Progenitor cell of endocrine pancreas (in vitro differentiated cells): ENCODE measurements at regions not wholly inside any gene's neighbourhood (a gene's known extent, or its start where the extent isn't known, plus 50 kb on each side); places are given as distances from the start of the nearest gene placed in this dataset.

Experiments used
- DNase-seq: peaks from one replicate; pipeline ENCODE4 v3.0.0; 2021; ENCODE audit warnings: low spot score; ENCODE audit not compliant: unreplicated experiment
- H3K27ac Mint-ChIP-seq: 2 replicates; pipeline ENCODE4 v1.8.0; 2021; ENCODE audit warnings: mild to moderate bottlenecking, moderate library complexity, mixed read lengths
- H3K27me3 Mint-ChIP-seq: 2 replicates; pipeline ENCODE4 v1.8.0; 2021; ENCODE audit warnings: mixed read lengths
- H3K36me3 Mint-ChIP-seq: 2 replicates; pipeline ENCODE4 v1.8.0; 2022; ENCODE audit warnings: mixed read lengths; ENCODE audit not compliant: insufficient read depth
- H3K4me1 Mint-ChIP-seq: 2 replicates; pipeline ENCODE4 v1.8.0; 2021; ENCODE audit warnings: low read depth, mixed read lengths
- H3K4me3 Mint-ChIP-seq: 2 replicates; pipeline ENCODE4 v1.8.0; 2021; ENCODE audit warnings: low read depth, mild to moderate bottlenecking, moderate library complexity, mixed read lengths
- H3K9me3 Mint-ChIP-seq: 2 replicates; pipeline ENCODE4 v1.8.0; 2021; ENCODE audit warnings: low read depth, mixed read lengths
- TF ChIP-seq, protein P1 (sequence below): fragments of 200-600 bp; sonication (generic); IDR thresholded peaks from one replicate; pipeline ENCODE4 v1.5.0; 2021; ENCODE audit warnings: antibody characterized with exemption, mild to moderate bottlenecking; ENCODE audit not compliant: unreplicated experiment

DNA sequence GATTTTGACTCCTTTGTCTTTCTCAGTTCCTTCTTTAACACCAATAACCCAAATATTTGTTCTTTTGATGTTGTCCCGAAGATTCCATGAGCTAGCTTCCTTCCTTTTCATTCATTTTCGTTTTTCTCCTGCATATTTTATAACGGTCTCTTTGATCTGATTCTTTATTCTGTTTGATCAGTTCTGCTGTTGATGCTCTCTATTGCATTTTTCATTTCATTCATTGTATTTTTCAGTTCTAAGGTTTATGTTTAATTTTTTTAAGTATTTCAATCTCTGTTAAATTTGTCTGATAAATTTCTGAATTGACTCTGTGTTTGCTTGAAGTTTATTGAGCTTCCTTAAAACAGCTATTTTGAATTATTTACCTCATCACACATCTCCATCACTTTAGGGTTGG lies 68.4 kb upstream of the LRCH1 start:
- DNase-seq = no peak
- Mint-ChIP-seq H3K4me3 (no peak overlapping the region), H3K27ac (no peak overlapping the region), H3K36me3 (peaks cover 2% of the 10 kb centered on the region), H3K27me3 (peaks cover 11% of the 10 kb centered on the region), H3K4me1 (peaks cover 3% of the 10 kb centered on the region), H3K9me3 (peaks cover 14% of the 10 kb centered on the region)
- TF ChIP-seq, protein P1, sequence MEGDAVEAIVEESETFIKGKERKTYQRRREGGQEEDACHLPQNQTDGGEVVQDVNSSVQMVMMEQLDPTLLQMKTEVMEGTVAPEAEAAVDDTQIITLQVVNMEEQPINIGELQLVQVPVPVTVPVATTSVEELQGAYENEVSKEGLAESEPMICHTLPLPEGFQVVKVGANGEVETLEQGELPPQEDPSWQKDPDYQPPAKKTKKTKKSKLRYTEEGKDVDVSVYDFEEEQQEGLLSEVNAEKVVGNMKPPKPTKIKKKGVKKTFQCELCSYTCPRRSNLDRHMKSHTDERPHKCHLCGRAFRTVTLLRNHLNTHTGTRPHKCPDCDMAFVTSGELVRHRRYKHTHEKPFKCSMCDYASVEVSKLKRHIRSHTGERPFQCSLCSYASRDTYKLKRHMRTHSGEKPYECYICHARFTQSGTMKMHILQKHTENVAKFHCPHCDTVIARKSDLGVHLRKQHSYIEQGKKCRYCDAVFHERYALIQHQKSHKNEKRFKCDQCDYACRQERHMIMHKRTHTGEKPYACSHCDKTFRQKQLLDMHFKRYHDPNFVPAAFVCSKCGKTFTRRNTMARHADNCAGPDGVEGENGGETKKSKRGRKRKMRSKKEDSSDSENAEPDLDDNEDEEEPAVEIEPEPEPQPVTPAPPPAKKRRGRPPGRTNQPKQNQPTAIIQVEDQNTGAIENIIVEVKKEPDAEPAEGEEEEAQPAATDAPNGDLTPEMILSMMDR = no peak

DNA sequence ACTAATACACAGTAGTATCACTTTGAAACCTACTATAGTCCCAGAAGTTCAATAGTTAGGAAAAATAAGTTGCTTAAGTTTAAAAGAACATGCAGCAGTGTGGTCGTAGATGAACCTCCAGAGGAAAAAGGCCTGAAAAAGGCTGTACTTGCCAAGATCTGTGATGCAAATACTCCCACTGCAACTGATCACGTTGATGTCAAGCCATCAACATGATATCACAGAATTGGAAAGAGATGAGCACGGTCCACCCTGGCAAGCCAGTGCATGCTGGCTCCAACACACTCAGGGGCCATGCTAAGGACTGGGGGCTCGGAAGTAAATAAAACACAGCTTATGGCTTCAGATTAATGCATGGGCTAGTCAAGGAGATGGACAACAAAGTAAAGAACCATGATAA lies 71.8 kb upstream of the LRCH1 start:
- DNase-seq = no peak
- no peak overlapping the region for H3K4me3 Mint-ChIP-seq
- no peaks in the 10 kb centered on the region for H3K27me3 Mint-ChIP-seq
- no peaks in the 10 kb centered on the region for H3K4me1 Mint-ChIP-seq
- H3K36me3 Mint-ChIP-seq = peaks cover 2% of the 10 kb centered on the region
- H3K9me3 Mint-ChIP-seq = peaks cover 17% of the 10 kb centered on the region
- no peak overlapping the region for H3K27ac Mint-ChIP-seq
- TF ChIP-seq, protein P1 = no peak

DNA sequence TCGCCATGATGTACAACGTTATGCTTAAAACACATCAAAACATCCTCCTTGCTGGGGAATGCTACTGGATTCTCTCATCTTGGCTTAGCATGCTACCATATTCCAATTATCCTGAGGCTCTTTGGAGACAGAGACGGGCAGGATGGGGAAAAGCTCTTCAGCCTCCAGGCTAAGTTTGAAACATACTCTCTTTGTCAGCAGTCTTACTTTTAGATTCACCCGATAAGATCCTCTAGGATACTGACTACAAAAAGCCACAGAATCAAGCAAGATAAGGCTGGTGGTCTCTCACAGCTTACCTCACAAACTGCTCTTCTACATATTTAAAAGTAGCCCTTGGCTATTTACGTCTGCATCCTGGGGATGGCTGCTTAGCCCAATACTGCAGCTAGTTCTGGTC lies 72.8 kb upstream of the LRCH1 start:
- Mint-ChIP-seq H3K4me3 (no peak overlapping the region), H3K27me3 (no peaks in the 10 kb centered on the region), H3K27ac (no peak overlapping the region), H3K36me3 (peaks cover 2% of the 10 kb centered on the region), H3K9me3 (peaks cover 11% of the 10 kb centered on the region), H3K4me1 (peaks cover 3% of the 10 kb centered on the region)
- TF ChIP-seq, protein P1 = no peak
- no peak for DNase-seq

DNA sequence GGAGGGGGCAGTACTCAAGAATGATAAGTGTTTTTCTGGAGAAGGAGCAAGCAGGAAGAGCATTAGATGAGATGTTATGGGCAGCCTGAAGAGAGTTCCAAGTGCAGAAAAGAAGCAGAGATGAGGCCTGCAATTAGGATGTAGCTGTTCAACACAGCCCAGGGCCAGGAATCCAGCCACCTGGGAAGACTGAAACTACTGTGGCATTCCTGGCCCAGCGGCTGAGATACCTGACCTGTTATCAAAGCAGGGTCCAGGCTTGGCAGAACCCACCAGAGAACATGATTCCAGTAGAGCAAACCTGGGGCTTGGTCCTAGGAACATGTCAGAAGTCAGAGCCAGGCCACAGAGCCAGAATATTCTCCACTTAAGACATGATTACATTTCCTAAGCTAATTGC lies 73.3 kb upstream of the LRCH1 start:
- no peaks in the 10 kb centered on the region for H3K27me3 Mint-ChIP-seq
- peaks cover 3% of the 10 kb centered on the region for H3K4me1 Mint-ChIP-seq
- no peak for DNase-seq
- TF ChIP-seq, protein P1 = no peak
- no peak overlapping the region for H3K4me3 Mint-ChIP-seq
- peaks cover 2% of the 10 kb centered on the region for H3K36me3 Mint-ChIP-seq
- H3K9me3 Mint-ChIP-seq = peaks cover 10% of the 10 kb centered on the region
- no peak overlapping the region for H3K27ac Mint-ChIP-seq

DNA sequence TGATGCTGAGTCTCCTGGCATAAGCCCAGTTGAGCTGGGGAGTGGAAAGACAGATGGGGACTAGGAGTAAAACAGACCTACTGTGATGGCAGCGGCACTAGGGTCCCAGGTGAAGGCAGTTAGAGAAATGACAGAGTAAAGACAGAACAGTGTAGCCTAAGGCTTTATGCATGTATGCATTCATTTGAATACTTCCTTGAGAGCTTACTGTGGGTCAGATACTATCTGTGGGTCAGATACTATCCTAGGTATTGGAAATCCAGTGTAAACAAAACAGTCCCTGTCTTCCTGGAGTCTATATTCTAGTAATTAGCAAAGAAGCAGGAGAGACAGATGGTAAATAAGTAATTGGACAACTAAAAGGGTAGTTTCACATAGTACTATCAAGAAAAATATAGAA lies 73.7 kb upstream of the LRCH1 start:
- H3K27me3 Mint-ChIP-seq = no peaks in the 10 kb centered on the region
- no peak for DNase-seq
- no peak overlapping the region for H3K27ac Mint-ChIP-seq
- H3K9me3 Mint-ChIP-seq = peaks cover 6% of the 10 kb centered on the region
- peaks cover 3% of the 10 kb centered on the region for H3K4me1 Mint-ChIP-seq
- TF ChIP-seq, protein P1 = no peak
- no peaks in the 10 kb centered on the region for H3K36me3 Mint-ChIP-seq
- H3K4me3 Mint-ChIP-seq = no peak overlapping the region

DNA sequence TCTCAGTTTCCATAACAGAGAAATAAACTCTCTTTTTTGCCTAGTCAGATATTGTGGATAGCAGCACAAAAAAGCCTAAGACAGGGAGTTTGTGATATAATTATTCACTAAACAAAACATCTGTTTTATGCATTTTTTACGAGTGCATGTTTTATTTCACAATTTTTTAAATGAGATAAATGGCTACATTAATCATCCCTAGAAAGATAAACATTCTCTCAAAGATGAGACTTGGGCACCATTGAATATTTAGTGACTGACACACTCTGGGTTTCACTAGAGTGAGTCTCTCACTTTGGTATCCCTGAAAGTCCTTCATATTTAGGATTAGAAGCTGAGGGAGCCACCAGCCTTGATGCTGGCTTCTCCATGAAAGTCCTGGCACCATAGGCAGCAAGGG lies 74.3 kb upstream of the LRCH1 start:
- TF ChIP-seq, protein P1 = no peak
- H3K27ac Mint-ChIP-seq = no peak overlapping the region
- H3K9me3 Mint-ChIP-seq = peaks cover 5% of the 10 kb centered on the region
- no peaks in the 10 kb centered on the region for H3K27me3 Mint-ChIP-seq
- peaks cover 3% of the 10 kb centered on the region for H3K4me1 Mint-ChIP-seq
- no peak for DNase-seq
- H3K4me3 Mint-ChIP-seq = no peak overlapping the region
- H3K36me3 Mint-ChIP-seq = no peaks in the 10 kb centered on the region
